NT2/D1 (cell line): ENCODE measurements at regions not wholly inside any gene's neighbourhood (a gene's known extent, or its start where the extent isn't known, plus 50 kb on each side); places are given as distances from the start of the nearest gene placed in this dataset.

Experiments
- SUZ12 ChIP-seq: IDR thresholded peaks from 2 replicates; pipeline ENCODE4 v1.6.1; 2011; ENCODE audit not compliant: insufficient read length, insufficient read depth; ENCODE audit errors: extremely low read depth
- YY1 ChIP-seq: IDR thresholded peaks from 2 replicates; pipeline ENCODE4 v1.6.1; 2011; ENCODE audit not compliant: insufficient read length, insufficient read depth
- ZNF274 ChIP-seq: IDR thresholded peaks from 2 replicates; pipeline ENCODE4 v1.6.1; 2011; ENCODE audit warnings: mild to moderate bottlenecking, low read depth, low read length

- TF ChIP-seq ZNF274 (no peak), SUZ12 (no peak), YY1 (no peak)
Measured at GRCh38 chr9:16193066-16193465, 640.2 kb downstream of the CCDC171 start.
